Keratinocyte (primary cell): ENCODE measurements at regions not wholly inside any gene's neighbourhood (a gene's known extent, or its start where the extent isn't known, plus 50 kb on each side); places are given as distances from the start of the nearest gene placed in this dataset.

Experiments
- EZH2 ChIP-seq: IDR thresholded peaks from one replicate; pipeline ENCODE4 v1.6.1; 2012; ENCODE audit warnings: inconsistent platforms, mild to moderate bottlenecking, low read length, moderate library complexity
- TF ChIP-seq, protein P1 (sequence below), 3 experiments: IDR thresholded peaks in 1 of 3; conservative IDR thresholded peaks in 1 of 3; optimal IDR thresholded peaks in 1 of 3; 2 replicates in 2 of 3; 3 replicates in 1 of 3; pipeline versions ENCODE3 to v1.5.1; 2011; ENCODE audit warnings: low read length in 3 of 3, mild to moderate bottlenecking in 3 of 3, moderate library complexity in 2 of 3, control low read depth in 1 of 3, inconsistent platforms in 1 of 3; ENCODE audit not compliant: insufficient read depth in 2 of 3; ENCODE audit errors: extremely low read depth in 1 of 3

DNA sequence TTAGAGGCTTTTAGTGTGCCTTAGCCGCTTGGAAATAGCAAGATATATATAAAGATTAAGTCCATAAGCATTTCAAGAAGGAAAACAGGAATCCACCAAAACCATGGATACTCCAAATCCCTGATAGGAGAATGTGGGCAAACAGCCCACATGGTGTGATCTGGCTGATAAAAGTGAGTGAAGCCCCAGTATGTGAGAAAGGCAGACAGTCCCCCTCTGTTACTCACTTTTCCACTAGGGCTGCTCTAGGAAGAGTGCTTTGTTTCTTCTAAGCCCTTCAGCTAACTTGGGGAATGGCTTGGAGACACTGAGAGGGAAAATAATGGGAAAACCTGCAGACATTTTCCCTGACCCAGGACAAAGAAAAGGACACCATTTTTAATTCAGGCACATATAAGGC is 802.3 kb upstream of the PRR20A start:
- TF ChIP-seq, protein P1, sequence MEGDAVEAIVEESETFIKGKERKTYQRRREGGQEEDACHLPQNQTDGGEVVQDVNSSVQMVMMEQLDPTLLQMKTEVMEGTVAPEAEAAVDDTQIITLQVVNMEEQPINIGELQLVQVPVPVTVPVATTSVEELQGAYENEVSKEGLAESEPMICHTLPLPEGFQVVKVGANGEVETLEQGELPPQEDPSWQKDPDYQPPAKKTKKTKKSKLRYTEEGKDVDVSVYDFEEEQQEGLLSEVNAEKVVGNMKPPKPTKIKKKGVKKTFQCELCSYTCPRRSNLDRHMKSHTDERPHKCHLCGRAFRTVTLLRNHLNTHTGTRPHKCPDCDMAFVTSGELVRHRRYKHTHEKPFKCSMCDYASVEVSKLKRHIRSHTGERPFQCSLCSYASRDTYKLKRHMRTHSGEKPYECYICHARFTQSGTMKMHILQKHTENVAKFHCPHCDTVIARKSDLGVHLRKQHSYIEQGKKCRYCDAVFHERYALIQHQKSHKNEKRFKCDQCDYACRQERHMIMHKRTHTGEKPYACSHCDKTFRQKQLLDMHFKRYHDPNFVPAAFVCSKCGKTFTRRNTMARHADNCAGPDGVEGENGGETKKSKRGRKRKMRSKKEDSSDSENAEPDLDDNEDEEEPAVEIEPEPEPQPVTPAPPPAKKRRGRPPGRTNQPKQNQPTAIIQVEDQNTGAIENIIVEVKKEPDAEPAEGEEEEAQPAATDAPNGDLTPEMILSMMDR (optimal IDR thresholded peaks at IDR 0.05 in 1 of 3, IDR thresholded peaks at IDR 0.05 in 1 of 3, conservative IDR thresholded peaks at IDR 0.05 in 1 of 3; ENCODE audit: extremely low read depth in 1 of 3, insufficient read depth in 2 of 3, low read length in 3 of 3): no peak
- TF ChIP-seq EZH2: no peak
